HG03571 (cell line): ENCODE measurements at regions not wholly inside any gene's neighbourhood (a gene's known extent, or its start where the extent isn't known, plus 50 kb on each side); places are given as distances from the start of the nearest gene placed in this dataset.
"Not testable (repeated sequence)": the region's sequence is repeated elsewhere in the genome, so short reads cannot be mapped to it uniquely, and the experiment has no call there.

Experiments used
- ATAC-seq: cut with Tn5 transposase; IDR thresholded peaks from one replicate; pipeline ENCODE4 v1.9.1; 2021; ENCODE audit not compliant: unreplicated experiment

DNA sequence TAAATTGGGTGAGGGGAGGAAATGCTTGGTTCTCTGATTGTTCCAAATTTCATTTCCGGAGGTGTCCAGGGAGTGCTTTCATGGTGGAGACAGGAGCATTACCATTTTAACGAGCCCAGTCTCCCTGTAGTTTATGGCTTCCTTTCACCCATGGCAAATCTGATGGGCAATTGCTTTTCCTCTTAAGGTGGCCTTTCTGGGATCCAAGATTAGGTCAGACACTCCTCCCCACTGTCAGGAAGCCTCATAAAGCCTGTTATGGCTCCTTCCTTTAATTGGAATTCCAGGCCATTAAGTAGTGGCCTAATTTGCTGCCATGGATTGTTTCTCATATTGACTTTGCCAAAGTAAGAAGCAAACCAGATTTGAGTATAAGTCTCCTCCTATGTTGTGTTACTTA is 157.8 kb downstream of the PDCD6IP start:
- ATAC-seq, result no peak

- no peak for ATAC-seq
These were observed 158.3 kb downstream of the PDCD6IP start for GRCh38 chr3:33956776-33957175.

DNA sequence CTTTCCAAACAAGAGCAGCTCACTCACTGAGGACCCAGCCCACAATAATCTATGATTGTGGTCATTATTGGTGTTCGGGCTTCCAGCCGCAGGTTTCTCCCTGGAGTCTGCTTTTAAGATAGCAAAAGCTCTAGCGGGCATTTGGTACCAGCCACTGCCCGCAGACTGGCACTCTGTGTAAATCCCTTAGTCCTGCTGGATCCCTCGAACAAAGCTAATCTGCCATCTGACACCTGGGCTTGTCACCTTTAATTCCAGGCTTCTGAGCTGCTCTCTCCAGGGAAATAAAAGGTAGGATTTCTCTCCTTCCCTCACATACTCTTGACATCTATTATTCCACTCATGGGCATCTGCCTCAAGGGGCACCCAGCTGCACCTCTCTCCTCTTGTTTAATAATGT is 158.7 kb downstream of the PDCD6IP start:
- ATAC-seq, result no peak

DNA sequence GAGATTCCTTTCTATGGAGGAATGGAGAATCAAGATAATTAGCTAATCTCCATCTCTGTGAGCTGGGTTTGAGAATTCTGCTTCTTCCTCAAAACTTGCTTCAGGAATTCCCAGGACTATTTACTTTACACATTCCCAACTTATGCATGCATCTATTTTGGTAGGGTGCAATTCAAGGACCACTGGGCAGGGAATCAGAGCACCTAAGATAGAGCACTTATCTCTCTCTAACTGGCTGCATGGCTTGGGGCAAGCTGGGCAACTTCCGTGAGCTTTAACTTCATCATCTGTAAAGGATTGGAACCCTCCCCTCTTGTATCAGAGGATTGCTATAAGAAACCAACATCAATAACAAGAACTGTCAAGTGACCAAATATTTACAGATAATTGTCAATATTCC is 160.2 kb downstream of the PDCD6IP start:
- no peak for ATAC-seq

DNA sequence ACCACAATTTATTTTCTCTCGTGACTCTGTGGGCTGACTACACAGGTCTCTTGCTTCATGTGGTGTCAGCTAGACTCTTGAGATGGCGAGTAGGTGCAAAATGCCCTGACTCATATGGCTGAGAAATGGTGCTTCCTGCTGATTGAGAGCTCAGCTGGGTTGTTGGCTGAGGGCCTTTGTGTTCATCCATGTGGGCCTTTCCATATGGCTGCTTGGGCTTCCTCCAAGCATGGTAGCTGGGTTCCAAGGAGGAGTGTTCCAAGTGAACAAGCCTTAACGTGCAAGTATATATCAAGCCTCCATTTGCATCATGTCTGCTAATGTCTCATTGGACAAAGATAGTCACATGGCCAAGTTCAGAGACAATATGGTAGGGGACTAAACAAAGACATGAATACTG is 164.0 kb downstream of the PDCD6IP start:
- no peak for ATAC-seq

DNA sequence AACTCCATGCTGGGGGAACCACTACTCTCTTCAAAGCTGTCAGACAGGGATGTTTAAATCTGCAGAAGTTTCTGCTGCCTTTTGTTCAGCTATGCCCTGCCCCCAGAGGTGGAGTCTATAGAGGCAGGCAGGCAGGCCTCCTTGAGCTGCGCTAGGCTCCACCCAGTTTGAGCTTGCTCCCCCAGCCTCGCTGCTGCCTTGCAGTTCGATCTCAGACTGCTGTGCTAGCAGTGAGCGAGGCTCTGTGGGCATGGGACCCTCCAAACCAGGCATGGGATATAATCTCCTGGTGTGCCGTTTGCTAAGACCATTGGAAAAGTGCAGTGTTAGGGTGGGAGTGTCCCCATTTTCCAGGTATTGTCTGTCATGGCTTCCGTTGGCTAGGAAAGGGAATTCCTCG is 171.8 kb downstream of the PDCD6IP start:
- ATAC-seq, result not testable (repeated sequence)

GRCh38 chr3:33971055-33971454 is 172.6 kb downstream of the PDCD6IP start:
- ATAC-seq, result no peak

- no peak for ATAC-seq
These were observed 177.0 kb downstream of the PDCD6IP start for GRCh38 chr3:33975463-33975862.

DNA sequence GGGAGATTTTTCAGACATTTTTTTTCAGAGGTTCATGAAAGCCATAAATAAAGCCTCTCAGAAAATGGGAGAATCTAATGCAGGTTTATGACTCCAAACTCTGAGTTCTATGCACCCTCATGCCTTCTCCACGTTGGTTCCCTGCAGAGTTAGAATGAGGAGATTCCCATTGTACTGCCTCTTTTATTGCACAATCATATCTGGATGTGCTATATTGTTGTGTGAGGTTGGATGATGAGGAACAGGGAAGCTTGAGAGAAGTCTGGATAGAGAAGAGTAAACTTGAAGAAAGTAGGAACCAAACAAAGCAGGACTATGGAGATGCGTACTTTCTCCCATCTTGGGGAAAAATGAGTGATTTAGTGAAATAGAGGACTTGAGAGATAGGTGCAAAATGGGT is 178.8 kb downstream of the PDCD6IP start:
- no peak for ATAC-seq

DNA sequence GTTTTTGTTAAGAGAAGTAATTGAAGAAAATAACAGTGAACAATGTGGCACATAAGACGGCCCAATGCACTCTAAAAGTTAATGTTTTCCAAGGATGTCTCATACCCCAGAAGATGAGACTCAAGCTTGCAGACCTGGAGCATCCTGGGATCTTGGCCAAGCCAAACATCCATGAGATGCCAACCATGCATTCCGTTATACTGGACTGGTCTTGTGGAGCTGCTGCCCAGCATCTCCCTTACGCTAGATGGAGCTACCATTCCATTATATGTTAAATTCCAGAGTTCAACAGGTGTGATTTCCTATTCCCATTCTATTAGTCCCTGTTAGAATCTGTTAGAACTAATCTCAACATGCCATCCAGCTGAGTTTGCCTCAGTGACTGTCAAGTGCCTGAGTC is 181.8 kb downstream of the PDCD6IP start:
- no peak for ATAC-seq

DNA sequence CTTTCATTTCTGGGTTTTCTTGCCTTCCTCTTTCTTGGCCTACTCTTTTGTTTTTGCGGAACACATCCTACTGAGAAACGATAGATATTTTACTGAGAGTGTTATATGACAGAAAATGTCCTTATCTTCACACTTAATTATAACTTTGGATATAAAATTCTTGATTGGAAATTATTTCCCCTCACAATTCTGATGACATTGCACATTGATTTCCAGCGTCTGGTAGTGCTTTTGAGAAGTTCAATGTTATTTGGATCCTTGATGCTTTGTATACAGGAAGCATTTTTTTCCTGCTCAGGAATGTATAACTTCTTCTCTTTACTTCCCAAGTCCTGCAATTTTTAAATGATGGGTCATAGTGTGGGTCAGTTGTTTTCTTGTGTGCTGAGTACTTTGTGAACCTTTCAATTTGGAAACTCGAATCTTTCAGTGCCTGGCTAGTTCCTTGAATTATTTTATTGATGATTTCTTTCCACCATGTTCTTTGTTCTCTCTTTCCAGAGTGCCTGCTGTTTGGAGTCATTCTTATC is 183.9 kb downstream of the PDCD6IP start:
- ATAC-seq, result no peak

- ATAC-seq, result not testable (repeated sequence)
These were observed 184.5 kb downstream of the PDCD6IP start for GRCh38 chr3:33982949-33983348.

GRCh38 chr3:33989229-33989628 is 190.8 kb downstream of the PDCD6IP start:
- ATAC-seq, result no peak

DNA sequence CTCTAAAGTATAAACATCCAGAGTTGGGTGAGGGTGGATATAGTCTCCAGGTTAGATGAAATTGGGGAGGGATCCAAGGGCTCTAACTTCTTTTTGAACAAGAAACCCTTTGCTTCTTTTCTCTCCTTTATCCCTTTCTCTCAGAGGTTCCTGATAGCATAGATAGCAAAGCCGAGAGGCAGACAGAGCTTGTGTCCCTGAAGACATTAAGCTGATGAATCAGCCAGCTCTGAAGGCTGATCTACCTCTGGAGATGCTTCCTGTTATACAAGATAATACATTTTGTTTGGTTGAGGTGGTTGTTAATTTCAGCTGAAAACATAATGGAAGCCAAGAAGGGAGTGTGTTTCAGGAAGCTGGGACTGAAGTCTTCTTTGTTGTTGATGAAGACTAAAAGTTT is 193.2 kb downstream of the PDCD6IP start:
- no peak for ATAC-seq

- ATAC-seq, result no peak
These were observed 195.2 kb downstream of the PDCD6IP start for GRCh38 chr3:33993631-33994030.

- no peak for ATAC-seq
These were observed 196.1 kb downstream of the PDCD6IP start for GRCh38 chr3:33994568-33994967.

DNA sequence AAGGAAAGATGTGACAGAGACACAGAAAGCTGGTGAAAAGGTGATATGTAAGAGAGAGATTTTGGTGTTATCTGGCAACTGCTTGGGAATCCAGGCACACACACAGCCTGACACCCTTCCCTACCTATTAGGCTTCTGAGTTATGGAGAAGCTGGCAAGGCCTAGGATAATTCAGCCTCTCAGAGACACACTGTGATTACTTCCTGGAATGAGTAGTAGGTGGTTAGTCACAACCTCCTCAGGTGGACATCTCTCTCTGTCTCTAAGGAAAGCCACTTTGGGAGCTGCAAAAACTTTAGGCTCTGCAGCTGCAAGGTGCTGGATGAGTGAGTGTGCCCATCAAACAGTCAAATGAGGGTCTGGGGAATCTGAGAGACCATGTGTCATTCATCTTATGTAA is 201.9 kb downstream of the PDCD6IP start:
- ATAC-seq, result no peak

DNA sequence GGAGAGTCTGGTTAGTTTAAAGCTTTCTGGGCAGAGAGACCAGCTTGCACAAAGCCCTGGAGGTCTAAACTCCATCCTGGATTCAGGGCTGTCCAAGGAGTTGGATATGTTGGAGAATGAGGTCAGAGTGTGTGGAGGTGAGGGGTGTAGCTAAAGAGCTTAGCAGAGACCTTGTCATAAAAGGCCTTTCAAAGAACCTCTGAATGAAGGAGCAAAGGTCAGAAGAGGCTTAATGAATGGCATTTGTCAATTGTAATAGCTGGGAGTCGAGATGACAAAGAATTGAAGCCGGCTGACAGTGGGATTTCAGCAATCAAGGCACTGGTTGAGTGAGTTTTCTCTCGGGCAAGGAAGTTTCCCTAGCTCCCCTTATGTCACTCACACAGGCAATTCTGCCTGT is 202.6 kb downstream of the PDCD6IP start:
- ATAC-seq, result no peak

DNA sequence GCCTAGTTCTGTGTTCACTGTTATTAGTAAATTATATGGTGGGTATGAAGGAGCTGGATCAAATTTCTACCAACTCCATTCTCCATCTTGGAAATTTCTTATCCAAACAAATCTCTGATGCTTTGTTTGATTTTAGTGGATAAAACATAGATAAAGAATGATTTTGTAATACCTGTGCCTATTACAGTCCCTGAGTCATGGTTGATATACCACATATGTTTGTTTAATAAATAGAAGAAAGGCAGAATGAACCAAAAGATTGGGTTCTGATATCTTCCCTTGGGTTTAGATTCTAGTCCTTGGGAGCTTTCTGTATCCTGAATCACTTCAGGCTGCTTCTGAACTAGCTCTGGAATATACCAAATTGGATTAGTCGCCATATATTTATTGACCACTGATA is 203.6 kb downstream of the PDCD6IP start:
- no peak for ATAC-seq

GRCh38 chr3:34002569-34003100 is 204.2 kb downstream of the PDCD6IP start:
- ATAC-seq, result no peak

DNA sequence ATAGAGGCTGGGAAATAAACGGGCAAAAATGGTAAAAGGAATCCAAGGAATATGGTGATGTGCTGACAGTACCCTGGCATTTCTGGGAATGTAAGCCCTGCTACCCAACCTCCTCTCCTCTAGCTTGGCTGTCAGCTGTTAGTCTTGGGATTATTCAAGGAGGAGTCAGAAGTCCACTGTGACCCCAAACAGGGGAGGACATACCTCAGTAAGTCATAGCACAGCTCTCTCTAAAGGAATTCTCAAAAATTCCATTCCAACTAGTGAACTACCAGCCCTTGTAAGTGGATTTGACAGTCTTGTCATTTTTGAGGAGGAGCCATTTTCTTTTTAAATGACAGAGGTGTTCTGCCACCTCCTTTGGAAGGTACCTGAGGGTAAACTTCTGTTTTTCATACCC is 207.5 kb downstream of the PDCD6IP start:
- ATAC-seq, result no peak

- ATAC-seq, result no peak
These were observed 209.8 kb downstream of the PDCD6IP start for GRCh38 chr3:34008191-34008590.
